Sigmoid colon (tissue), 6 donors: ENCODE measurements at regions not wholly inside any gene's neighbourhood (a gene's known extent, or its start where the extent isn't known, plus 50 kb on each side); places are given as distances from the start of the nearest gene placed in this dataset.
"Not testable (repeated sequence)": the region's sequence is repeated elsewhere in the genome, so short reads cannot be mapped to it uniquely, and the experiment has no call there.

ENCODE experiments used
- DNase-seq: peaks from one replicate; pipeline ENCODE4 v3.0.0-alpha.2; 2019
- H3K27ac ChIP-seq, 4 donors: fragments of 200-600 bp; sonication (generic); one replicate each; pipeline ENCODE4 v1.5.1; 2016 to 2019; ENCODE audit warnings: mild to moderate bottlenecking in 1 of 4
- H3K27me3 ChIP-seq, 3 donors: fragments of 200-600 bp; sonication (generic); one replicate each; pipeline ENCODE4 v1.5.1; 2019; ENCODE audit warnings: mild to moderate bottlenecking in 1 of 3
- H3K36me3 ChIP-seq, 4 donors: fragments of 200-600 bp; sonication (generic); one replicate each; pipeline ENCODE4 v1.5.1; 2016 to 2019
- H3K4me1 ChIP-seq, 4 donors: fragments of 200-600 bp; sonication (generic); one replicate each; pipeline ENCODE4 v1.5.1; 2017 to 2019
- H3K4me3 ChIP-seq, 4 donors: fragments of 200-600 bp; sonication (generic); one replicate each; pipeline ENCODE4 v1.5.1; 2017 to 2019; ENCODE audit warnings: mild to moderate bottlenecking in 2 of 4, moderate library complexity in 1 of 4
- H3K9me3 ChIP-seq, 4 donors: fragments of 200-600 bp in 3 of 4; sonication (generic) in 3 of 4; one replicate each; pipeline versions ENCODE4 v1.5.1 to v1.6.1; 2013 to 2019
- CTCF ChIP-seq, 4 experiments: fragments of 450-650 bp in 3 of 4; fragments of 200-600 bp in 1 of 4; IDR thresholded peaks; one replicate each; pipeline ENCODE4 v1.5.1; 2016 to 2019; ENCODE audit warnings: antibody characterized with exemption in 4 of 4, mild to moderate bottlenecking in 3 of 4, moderate library complexity in 2 of 4
- EP300 ChIP-seq, 4 donors: sonication (generic); formaldehyde crosslinking; IDR thresholded peaks; one replicate each; pipeline ENCODE4 v1.6.1; 2017; ENCODE audit warnings: antibody characterized with exemption in 4 of 4
- POLR2A ChIP-seq, 2 donors: fragments of 450-650 bp; IDR thresholded peaks; one replicate each; pipeline ENCODE4 v1.6.1; 2016; ENCODE audit warnings: antibody characterized with exemption in 2 of 2, mild to moderate bottlenecking in 2 of 2, moderate library complexity in 2 of 2
- POLR2AphosphoS5 ChIP-seq, 4 donors: sonication (generic); formaldehyde crosslinking; IDR thresholded peaks; one replicate each; pipeline ENCODE4 v1.6.1; 2017; ENCODE audit warnings: antibody characterized with exemption in 4 of 4
- WGBS, 2 donors: extraction: QIAGEN DNeasy Blood & Tissue Kit; methylation state at CpG; one replicate each; pipeline ENCODE4 v1.1.7; 2013; 5-methylcytosine and 5-hydroxymethylcytosine counted together
- intact Hi-C: fragments of 100-400 bp; cut with DNase I; formaldehyde crosslinking; loops from one replicate; pipeline ENCODE4 v1.15.1; 2023
- donor health status: healthy with polysubstance abuse.
- donor health status: healthy.

DNA sequence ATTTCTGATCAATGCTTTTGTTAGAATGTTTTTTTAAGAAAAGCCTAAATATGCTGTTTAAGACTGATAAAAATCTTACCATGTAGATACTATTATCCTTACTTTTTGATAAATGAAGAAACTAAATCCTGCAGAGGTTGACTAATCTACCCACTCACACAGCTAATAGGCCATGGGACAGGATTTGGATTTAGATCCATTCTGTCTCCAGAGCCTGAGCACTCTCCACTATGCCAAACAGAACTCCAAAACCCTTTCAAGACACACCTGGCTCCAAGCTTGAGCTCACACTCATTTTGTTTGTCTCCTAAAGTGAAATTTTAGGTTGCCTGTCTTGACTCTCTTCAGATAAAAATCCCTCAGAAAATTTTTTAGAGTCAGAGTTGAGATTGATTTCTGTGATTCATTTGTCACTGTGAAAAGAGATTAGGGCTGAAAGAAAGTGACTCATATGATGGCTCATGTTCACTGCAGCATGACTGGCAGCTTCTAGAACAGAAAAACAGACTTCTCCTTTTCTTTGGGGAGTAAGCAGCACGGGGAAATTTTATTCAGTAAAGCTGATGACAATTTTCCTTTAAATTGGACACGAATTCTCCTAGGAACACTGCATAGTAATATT lies 132.3 kb upstream of the POT1 start:
- TF ChIP-seq POLR2A (IDR thresholded peaks at IDR 0.05), result no peak
- no peak for TF ChIP-seq CTCF (IDR thresholded peaks at IDR 0.05)
- no peak for TF ChIP-seq EP300 (IDR thresholded peaks at IDR 0.05)
- no peak for TF ChIP-seq POLR2AphosphoS5 (IDR thresholded peaks at IDR 0.05)
- H3K4me3 ChIP-seq, result no peak overlapping the region
- intact Hi-C loops, result no loop called here
- peaks cover 0 to 5% (median 0%) of the 10 kb centered on the region in 3 donors for H3K27me3 ChIP-seq
- no peaks in the 10 kb centered on the region for H3K4me1 ChIP-seq
- H3K36me3 ChIP-seq, result no peaks in the 10 kb centered on the region
- no peak for DNase-seq
- WGBS, 2 donors, result 43 to 51% methylated on average over 2 of the region's 2 CpGs
- no peak overlapping the region for H3K27ac ChIP-seq
- H3K9me3 ChIP-seq, result no peaks in the 10 kb centered on the region

GRCh38 chr7:125061083-125061745 lies 131.6 kb upstream of the POT1 start:
- H3K4me3 ChIP-seq, H3K4me1 ChIP-seq, H3K27me3 ChIP-seq, DNase-seq, intact Hi-C loops, H3K36me3 ChIP-seq, H3K27ac ChIP-seq, H3K9me3 ChIP-seq: not testable (repeated sequence)
- 44 to 54% methylated on average over 6 of the region's 6 CpGs for WGBS, 2 donors

DNA sequence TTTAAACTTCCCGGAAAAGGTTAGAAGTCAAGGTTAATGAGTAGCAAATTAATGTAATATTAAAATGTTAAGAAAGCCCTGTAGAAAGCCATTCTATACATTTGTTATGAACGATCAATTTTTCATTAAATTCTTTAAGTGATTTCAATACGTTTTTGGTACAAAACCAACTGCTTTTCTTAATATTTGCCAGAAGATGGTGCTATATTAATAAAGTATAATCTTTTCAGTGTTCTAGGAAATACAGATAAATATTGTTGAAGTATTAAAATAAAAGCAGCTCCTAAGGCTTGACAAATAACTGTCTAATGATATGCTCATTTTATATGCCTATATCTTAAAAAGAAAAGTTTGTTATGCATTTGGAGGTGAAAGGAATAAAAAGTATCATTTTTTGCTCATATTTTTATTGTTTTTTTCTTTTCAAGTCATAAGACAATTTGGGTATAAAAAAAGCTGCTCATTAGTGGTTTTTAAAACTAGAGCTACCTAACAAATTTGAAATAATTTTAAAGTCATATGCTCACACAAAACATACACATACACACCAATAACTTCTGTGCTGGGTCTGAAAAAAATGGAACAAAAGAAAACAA lies 130.3 kb upstream of the POT1 start:
- no peak overlapping the region for H3K27ac ChIP-seq
- H3K36me3 ChIP-seq, result no peaks in the 10 kb centered on the region
- no peak for TF ChIP-seq CTCF (IDR thresholded peaks at IDR 0.05)
- no peak for TF ChIP-seq POLR2A (IDR thresholded peaks at IDR 0.05)
- no peak for TF ChIP-seq POLR2AphosphoS5 (IDR thresholded peaks at IDR 0.05)
- no peak for TF ChIP-seq EP300 (IDR thresholded peaks at IDR 0.05)
- H3K27me3 ChIP-seq, result peaks cover 0 to 5% (median 0%) of the 10 kb centered on the region in 3 donors
- intact Hi-C loops, result no loop called here
- H3K9me3 ChIP-seq, result no peaks in the 10 kb centered on the region
- H3K4me1 ChIP-seq, result no peaks in the 10 kb centered on the region
- WGBS, 2 donors, result 21 to 31% methylated on average over 3 of the region's 3 CpGs
- H3K4me3 ChIP-seq, result no peak overlapping the region
- DNase-seq, result no peak

DNA sequence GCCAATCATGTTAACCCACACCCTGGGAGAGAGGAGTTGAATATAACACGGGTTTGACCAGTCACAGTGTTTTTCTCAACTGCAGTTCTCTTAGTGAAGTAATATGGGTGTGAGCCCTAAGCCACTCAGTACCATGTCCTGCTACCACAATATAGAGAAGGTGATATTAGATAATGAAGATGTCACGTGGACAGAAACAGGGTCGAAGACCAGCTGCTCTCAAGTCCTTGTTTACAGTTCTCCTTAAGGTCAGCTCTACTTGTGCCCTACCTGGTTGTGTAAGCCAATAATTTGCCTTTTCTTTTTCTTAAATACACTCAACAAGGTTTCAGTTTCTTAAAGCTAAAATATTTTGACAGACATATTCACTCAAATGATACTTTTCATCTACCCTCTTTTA lies 128.3 kb upstream of the POT1 start:
- Histone ChIP-seq H3K4me3 (no peak overlapping the region), H3K4me1 (no peaks in the 10 kb centered on the region), H3K36me3 (no peaks in the 10 kb centered on the region), H3K9me3 (no peaks in the 10 kb centered on the region), H3K27me3 (peaks cover 0 to 5% (median 0%) of the 10 kb centered on the region in 3 donors), H3K27ac (no peak overlapping the region)
- no peak for DNase-seq
- 22 to 52% methylated on average over 3 of the region's 3 CpGs for WGBS, 2 donors
- TF ChIP-seq CTCF (IDR thresholded peaks at IDR 0.05) (no peak), EP300 (IDR thresholded peaks at IDR 0.05) (no peak), POLR2A (IDR thresholded peaks at IDR 0.05) (no peak), POLR2AphosphoS5 (IDR thresholded peaks at IDR 0.05) (no peak)
- intact Hi-C loops, result no loop called here

- intact Hi-C loops, result no loop called here
- TF ChIP-seq CTCF (IDR thresholded peaks at IDR 0.05) (no peak), EP300 (IDR thresholded peaks at IDR 0.05) (no peak), POLR2A (IDR thresholded peaks at IDR 0.05) (no peak), POLR2AphosphoS5 (IDR thresholded peaks at IDR 0.05) (no peak)
- Histone ChIP-seq H3K27ac (no peak overlapping the region), H3K9me3 (no peaks in the 10 kb centered on the region), H3K27me3 (peaks cover 0 to 5% (median 0%) of the 10 kb centered on the region in 3 donors), H3K4me3 (no peak overlapping the region), H3K4me1 (no peaks in the 10 kb centered on the region), H3K36me3 (no peaks in the 10 kb centered on the region)
- no peak for DNase-seq
Observed at GRCh38 chr7:125055376-125055775, 125.8 kb upstream of the POT1 start.
